SK-N-SH (cell line): ENCODE measurements at regions not wholly inside any gene's neighbourhood (a gene's known extent, or its start where the extent isn't known, plus 50 kb on each side); places are given as distances from the start of the nearest gene placed in this dataset.

Experiments used
- CTCF ChIA-PET: fragments of 300-600, 350-600 bp; formaldehyde crosslinking; extraction: SDS; loops from one replicate; lab custom pipeline; 2021; lab: Yijun Ruan, JAX
- POLR2A ChIA-PET: fragments of 350-600 bp; sonication (Branson Sonifier 250); formaldehyde crosslinking; extraction: SDS; loops from one replicate; lab custom pipeline; 2020; ENCODE audit warnings: antibody characterized with exemption, inconsistent platforms; lab: Yijun Ruan, JAX
- DNase-seq: peaks from one replicate; pipeline ENCODE4 v3.0.0; 2012
- H2AFZ ChIP-seq: fragments of 200-600 bp; sonication (generic); 2 replicates; pipeline ENCODE4 v1.8.1; 2016; ENCODE audit warnings: antibody characterized with exemption, mild to moderate bottlenecking, low read depth
- H3F3A ChIP-seq: fragments of 200-600 bp; sonication (generic); replicated peaks from 2 replicates; pipeline ENCODE3; 2016; ENCODE audit warnings: antibody characterized with exemption, mild to moderate bottlenecking; ENCODE audit not compliant: insufficient read depth
- H3K27ac ChIP-seq, 2 experiments: fragments of 200-500 bp in 1 of 2; fragments of 200-600 bp in 1 of 2; sonication (Bioruptor generic) in 1 of 2; sonication (generic), shearing (Covaris generic) in 1 of 2; 2 replicates each; pipeline versions ENCODE4 v1.5.1 to v1.6.1; 2014 to 2016; ENCODE audit warnings: low read depth in 2 of 2, inconsistent platforms in 1 of 2, low read length in 1 of 2, mild to moderate bottlenecking in 1 of 2, mixed read lengths in 1 of 2
- H3K27me3 ChIP-seq: fragments of 200-600 bp; sonication (generic), shearing (Covaris generic); 2 replicates; pipeline ENCODE4 v1.6.1; 2016; ENCODE audit warnings: mixed run types; ENCODE audit not compliant: insufficient read depth
- H3K36me3 ChIP-seq, 2 experiments: fragments of 200-500 bp in 1 of 2; fragments of 200-600 bp in 1 of 2; sonication (Bioruptor generic) in 1 of 2; sonication (generic) in 1 of 2; replicated peaks in 1 of 2; 2 replicates each; pipeline versions ENCODE3 to v1.5.1; 2014 to 2016; ENCODE audit warnings: low read length in 1 of 2, mild to moderate bottlenecking in 1 of 2; ENCODE audit not compliant: insufficient read depth in 2 of 2, control insufficient read depth in 1 of 2
- H3K4me1 ChIP-seq, 2 experiments: fragments of 200-500 bp in 1 of 2; fragments of 200-600 bp in 1 of 2; sonication (Bioruptor generic) in 1 of 2; sonication (generic), shearing (Covaris generic) in 1 of 2; 2 replicates each; pipeline versions ENCODE4 v1.5.1 to v1.6.1; 2014 to 2016; ENCODE audit warnings: low read depth in 1 of 2, low read length in 1 of 2, mixed run types in 1 of 2; ENCODE audit not compliant: insufficient read depth in 2 of 2, control insufficient read depth in 1 of 2
- H3K4me2 ChIP-seq: fragments of 200-600 bp; sonication (generic), shearing (Covaris generic); 2 replicates; pipeline ENCODE4 v1.6.1; 2017; ENCODE audit warnings: mixed run types
- H3K4me3 ChIP-seq, 2 experiments: fragments of 200-500 bp in 1 of 2; fragments of 200-600 bp in 1 of 2; sonication (Bioruptor generic) in 1 of 2; sonication (generic), shearing (Covaris generic) in 1 of 2; 2 replicates each; pipeline versions ENCODE4 v1.5.1 to v1.8.1; 2014 to 2016; ENCODE audit warnings: low read depth in 2 of 2, inconsistent platforms in 1 of 2, low read length in 1 of 2, mild to moderate bottlenecking in 1 of 2, mixed read lengths in 1 of 2, moderate library complexity in 1 of 2
- H3K79me2 ChIP-seq: fragments of 200-600 bp; sonication (generic); 2 replicates; pipeline ENCODE4 v1.8.1; 2017; ENCODE audit warnings: mild to moderate bottlenecking; ENCODE audit not compliant: insufficient read depth
- H3K9ac ChIP-seq: fragments of 200-600 bp; sonication (generic); 2 replicates; pipeline ENCODE4 v1.6.1; 2017; ENCODE audit warnings: mixed run types
- H3K9me2 ChIP-seq: fragments of 200-600 bp; sonication (generic); 2 replicates; pipeline ENCODE4 v1.6.1; 2017; ENCODE audit warnings: mixed run types
- H3K9me3 ChIP-seq: fragments of 200-600 bp; sonication (generic); 2 replicates; pipeline ENCODE4 v1.6.1; 2017; ENCODE audit warnings: mixed run types, mild to moderate bottlenecking, moderate library complexity
- H4K20me1 ChIP-seq: fragments of 200-600 bp; sonication (generic); 2 replicates; pipeline ENCODE4 v1.6.1; 2017; ENCODE audit warnings: mild to moderate bottlenecking, mixed run types; ENCODE audit not compliant: insufficient read depth
- CHD2 ChIP-seq: fragments of 150-350 bp; IDR thresholded peaks from 2 replicates; pipeline ENCODE4 v1.6.1; 2018; ENCODE audit warnings: low read length; ENCODE audit not compliant: partially characterized antibody
- EZH2phosphoT487 ChIP-seq: fragments of 200-600 bp; sonication (generic); IDR thresholded peaks from 2 replicates; pipeline ENCODE4 v1.6.1; 2017; ENCODE audit warnings: low read depth, mixed run types, mild to moderate bottlenecking, antibody characterized with exemption, moderate library complexity, borderline replicate concordance
- FOSL2 ChIP-seq: IDR thresholded peaks from 2 replicates; pipeline ENCODE4 v1.4.0; 2012; ENCODE audit warnings: low read depth, mild to moderate bottlenecking, moderate library complexity, borderline replicate concordance
- FOXM1 ChIP-seq: IDR thresholded peaks from 2 replicates; pipeline ENCODE4 v1.4.0; 2012; ENCODE audit warnings: low read depth, mild to moderate bottlenecking
- GATA2 ChIP-seq: sonication (generic); formaldehyde crosslinking; IDR thresholded peaks from 2 replicates; pipeline ENCODE4 v1.5.0; 2020; ENCODE audit warnings: mild to moderate bottlenecking, missing genetic modification reagents
- NFIC ChIP-seq: IDR thresholded peaks from 2 replicates; pipeline ENCODE4 v1.4.0; 2012; ENCODE audit warnings: borderline replicate concordance
- NRF1 ChIP-seq: IDR thresholded peaks from 2 replicates; pipeline ENCODE4 v1.6.1; 2012; ENCODE audit warnings: low read depth, mild to moderate bottlenecking, low read length
- TAF1 ChIP-seq: IDR thresholded peaks from 2 replicates; pipeline ENCODE4 v1.6.1; 2012; ENCODE audit warnings: low read depth, mild to moderate bottlenecking, low read length, moderate library complexity, borderline replicate concordance
- TCF12 ChIP-seq: IDR thresholded peaks from 2 replicates; pipeline ENCODE4 v1.4.0; 2012
- YY1 ChIP-seq: IDR thresholded peaks from 2 replicates; pipeline ENCODE4 v1.4.0; 2012; ENCODE audit warnings: low read depth, mild to moderate bottlenecking
- WGBS: methylation state at CpG from one replicate; pipeline ENCODE4 v1.1.6; 2017; ENCODE audit warnings: low lambda C conversion rate; 5-methylcytosine and 5-hydroxymethylcytosine counted together
- TF ChIP-seq, protein P1 (sequence below): IDR thresholded peaks from 2 replicates; pipeline ENCODE4 v1.6.1; 2012; ENCODE audit warnings: mild to moderate bottlenecking, low read depth, low read length, moderate library complexity
- TF ChIP-seq, protein P2 (sequence below): fragments of 200-600 bp; sonication (generic); IDR thresholded peaks from 2 replicates; pipeline ENCODE4 v1.6.1; 2017; ENCODE audit warnings: antibody characterized with exemption, mild to moderate bottlenecking, moderate library complexity
- TF ChIP-seq, protein P3 (sequence below): IDR thresholded peaks from 2 replicates; pipeline ENCODE4 v1.4.0; 2012; ENCODE audit warnings: low read depth, borderline replicate concordance

DNA sequence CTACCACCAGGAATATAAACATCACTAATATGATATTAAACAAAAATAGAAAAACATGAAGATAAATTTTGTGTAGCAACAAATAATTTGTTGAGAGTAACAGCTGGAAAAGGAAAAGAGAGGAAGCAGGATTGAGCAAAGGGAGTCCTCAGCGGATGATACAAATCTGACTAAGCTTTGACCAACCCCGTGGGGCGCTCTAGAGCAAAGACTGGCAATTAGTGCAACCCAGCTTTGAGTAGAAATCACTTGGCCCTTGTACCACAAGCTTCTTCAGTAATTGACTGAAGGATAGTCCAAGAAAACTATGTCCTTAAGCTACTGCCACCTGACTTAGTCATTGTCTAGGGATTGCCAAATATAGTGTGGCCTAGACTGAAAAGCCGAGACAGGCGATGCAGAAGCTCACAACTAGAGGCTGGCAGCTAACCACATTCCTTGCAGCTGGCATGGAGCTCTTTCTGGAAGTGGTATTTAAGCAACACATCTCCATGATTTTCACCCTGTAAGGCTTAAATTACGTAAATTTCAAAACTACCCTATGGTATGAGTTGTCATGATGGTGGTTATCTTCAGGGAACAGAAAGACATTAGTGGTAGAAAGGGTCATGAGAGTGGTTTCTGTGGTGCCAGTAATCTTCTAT is 396.0 kb downstream of the PDGFC start:
- Histone ChIP-seq H3K4me3 (no peak overlapping the region), H3F3A (peaks cover 45% of the 10 kb centered on the region), H3K9ac (no peak overlapping the region), H3K36me3 (no peaks in the 10 kb centered on the region), H3K9me3 (no peaks in the 10 kb centered on the region), H3K27ac (no peak overlapping the region), H3K4me1 (peaks cover 0 to 23% of the 10 kb centered on the region in 2 experiments; a peak in 1 of 4 replicates), H4K20me1 (no peaks in the 10 kb centered on the region), H3K9me2 (no peaks in the 10 kb centered on the region), H3K27me3 (no peaks in the 10 kb centered on the region), H2AFZ (no peak overlapping the region), H3K79me2 (no peaks in the 10 kb centered on the region), H3K4me2 (no peak overlapping the region)
- WGBS: 81% methylated on average over 6 of the region's 6 CpGs
- TF ChIP-seq TCF12 (no peak), CHD2 (no peak), FOSL2 (no peak), GATA2 (CRISPR knock-in tag) (no peak)
- TF ChIP-seq, protein P1, sequence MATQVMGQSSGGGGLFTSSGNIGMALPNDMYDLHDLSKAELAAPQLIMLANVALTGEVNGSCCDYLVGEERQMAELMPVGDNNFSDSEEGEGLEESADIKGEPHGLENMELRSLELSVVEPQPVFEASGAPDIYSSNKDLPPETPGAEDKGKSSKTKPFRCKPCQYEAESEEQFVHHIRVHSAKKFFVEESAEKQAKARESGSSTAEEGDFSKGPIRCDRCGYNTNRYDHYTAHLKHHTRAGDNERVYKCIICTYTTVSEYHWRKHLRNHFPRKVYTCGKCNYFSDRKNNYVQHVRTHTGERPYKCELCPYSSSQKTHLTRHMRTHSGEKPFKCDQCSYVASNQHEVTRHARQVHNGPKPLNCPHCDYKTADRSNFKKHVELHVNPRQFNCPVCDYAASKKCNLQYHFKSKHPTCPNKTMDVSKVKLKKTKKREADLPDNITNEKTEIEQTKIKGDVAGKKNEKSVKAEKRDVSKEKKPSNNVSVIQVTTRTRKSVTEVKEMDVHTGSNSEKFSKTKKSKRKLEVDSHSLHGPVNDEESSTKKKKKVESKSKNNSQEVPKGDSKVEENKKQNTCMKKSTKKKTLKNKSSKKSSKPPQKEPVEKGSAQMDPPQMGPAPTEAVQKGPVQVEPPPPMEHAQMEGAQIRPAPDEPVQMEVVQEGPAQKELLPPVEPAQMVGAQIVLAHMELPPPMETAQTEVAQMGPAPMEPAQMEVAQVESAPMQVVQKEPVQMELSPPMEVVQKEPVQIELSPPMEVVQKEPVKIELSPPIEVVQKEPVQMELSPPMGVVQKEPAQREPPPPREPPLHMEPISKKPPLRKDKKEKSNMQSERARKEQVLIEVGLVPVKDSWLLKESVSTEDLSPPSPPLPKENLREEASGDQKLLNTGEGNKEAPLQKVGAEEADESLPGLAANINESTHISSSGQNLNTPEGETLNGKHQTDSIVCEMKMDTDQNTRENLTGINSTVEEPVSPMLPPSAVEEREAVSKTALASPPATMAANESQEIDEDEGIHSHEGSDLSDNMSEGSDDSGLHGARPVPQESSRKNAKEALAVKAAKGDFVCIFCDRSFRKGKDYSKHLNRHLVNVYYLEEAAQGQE: no peak
- TF ChIP-seq, protein P2, sequence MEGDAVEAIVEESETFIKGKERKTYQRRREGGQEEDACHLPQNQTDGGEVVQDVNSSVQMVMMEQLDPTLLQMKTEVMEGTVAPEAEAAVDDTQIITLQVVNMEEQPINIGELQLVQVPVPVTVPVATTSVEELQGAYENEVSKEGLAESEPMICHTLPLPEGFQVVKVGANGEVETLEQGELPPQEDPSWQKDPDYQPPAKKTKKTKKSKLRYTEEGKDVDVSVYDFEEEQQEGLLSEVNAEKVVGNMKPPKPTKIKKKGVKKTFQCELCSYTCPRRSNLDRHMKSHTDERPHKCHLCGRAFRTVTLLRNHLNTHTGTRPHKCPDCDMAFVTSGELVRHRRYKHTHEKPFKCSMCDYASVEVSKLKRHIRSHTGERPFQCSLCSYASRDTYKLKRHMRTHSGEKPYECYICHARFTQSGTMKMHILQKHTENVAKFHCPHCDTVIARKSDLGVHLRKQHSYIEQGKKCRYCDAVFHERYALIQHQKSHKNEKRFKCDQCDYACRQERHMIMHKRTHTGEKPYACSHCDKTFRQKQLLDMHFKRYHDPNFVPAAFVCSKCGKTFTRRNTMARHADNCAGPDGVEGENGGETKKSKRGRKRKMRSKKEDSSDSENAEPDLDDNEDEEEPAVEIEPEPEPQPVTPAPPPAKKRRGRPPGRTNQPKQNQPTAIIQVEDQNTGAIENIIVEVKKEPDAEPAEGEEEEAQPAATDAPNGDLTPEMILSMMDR: peak; percentile 22; the same call in 1 of the 2 replicates
- TF ChIP-seq, protein P3, sequence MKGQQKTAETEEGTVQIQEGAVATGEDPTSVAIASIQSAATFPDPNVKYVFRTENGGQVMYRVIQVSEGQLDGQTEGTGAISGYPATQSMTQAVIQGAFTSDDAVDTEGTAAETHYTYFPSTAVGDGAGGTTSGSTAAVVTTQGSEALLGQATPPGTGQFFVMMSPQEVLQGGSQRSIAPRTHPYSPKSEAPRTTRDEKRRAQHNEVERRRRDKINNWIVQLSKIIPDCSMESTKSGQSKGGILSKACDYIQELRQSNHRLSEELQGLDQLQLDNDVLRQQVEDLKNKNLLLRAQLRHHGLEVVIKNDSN: no peak
- DNase-seq: no peak
- ChIA-PET POLR2A (no interaction called here), CTCF (interaction anchor here (0.9 kb wide), 1 partner anchor 22 kb away, joined by 3 read pairs; no protein-coding TSS in a partner anchor)

DNA sequence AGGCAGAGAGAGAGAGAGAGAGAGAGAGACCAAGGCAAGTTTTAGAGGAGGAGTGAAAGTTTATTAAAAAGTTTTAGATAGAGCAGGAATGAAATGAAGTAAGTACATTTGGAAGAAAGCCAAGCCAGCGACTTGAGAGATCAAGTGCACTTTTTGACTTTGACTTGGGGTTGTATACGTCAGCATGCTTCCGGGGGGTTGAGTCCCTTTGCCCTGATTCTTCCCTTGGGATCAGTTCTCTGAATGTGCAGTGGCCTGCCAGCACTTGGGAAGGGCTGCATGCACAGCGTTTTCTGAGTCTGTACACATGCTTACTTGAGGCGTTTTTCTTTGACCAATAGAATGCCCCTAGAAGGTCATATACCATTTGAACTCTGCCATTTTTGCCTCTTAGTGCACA is 400.5 kb downstream of the PDGFC start:
- POLR2A ChIA-PET: no interaction called here
- no peaks in the 10 kb centered on the region for H3K79me2 ChIP-seq
- H3K4me3 ChIP-seq: no peak overlapping the region
- CTCF ChIA-PET: no interaction called here
- H2AFZ ChIP-seq: no peak overlapping the region; the same call in 1 of the 2 replicates
- H3K27ac ChIP-seq: no peak overlapping the region
- no peak overlapping the region for H3K4me2 ChIP-seq
- H4K20me1 ChIP-seq: no peaks in the 10 kb centered on the region
- no peak overlapping the region for H3K9ac ChIP-seq
- H3K27me3 ChIP-seq: no peaks in the 10 kb centered on the region
- H3K9me2 ChIP-seq: no peaks in the 10 kb centered on the region
- peaks cover 17% of the 10 kb centered on the region for H3F3A ChIP-seq
- H3K4me1 ChIP-seq: no peaks in the 10 kb centered on the region; a peak in 1 of 4 replicates
- WGBS: 21% methylated on average over 5 of the region's 5 CpGs
- H3K9me3 ChIP-seq: no peaks in the 10 kb centered on the region
- no peaks in the 10 kb centered on the region for H3K36me3 ChIP-seq
- DNase-seq: no peak
- no peak for TF ChIP-seq EZH2phosphoT487
- TF ChIP-seq YY1: no peak
- TF ChIP-seq, protein P1: no peak
- TF ChIP-seq, protein P2: no peak
- no peak for TF ChIP-seq CHD2
- no peak for TF ChIP-seq TAF1
- no peak for TF ChIP-seq NRF1
- TF ChIP-seq NFIC: no peak
- TF ChIP-seq FOXM1: no peak
